GM19372 (cell line): ENCODE measurements at regions not wholly inside any gene's neighbourhood (a gene's known extent, or its start where the extent isn't known, plus 50 kb on each side); places are given as distances from the start of the nearest gene placed in this dataset.

Experiments used
- ATAC-seq: cut with Tn5 transposase; IDR thresholded peaks from one replicate; pipeline ENCODE4 v1.9.1; 2021; ENCODE audit warnings: mild to moderate bottlenecking, low read depth, moderate library complexity; ENCODE audit not compliant: unreplicated experiment

GRCh38 chr12:124403273-124403672, 108.4 kb downstream of the RFLNA start:
- no peak for ATAC-seq

- ATAC-seq = no peak
Measured at GRCh38 chr12:124402248-124403066, 107.6 kb downstream of the RFLNA start.

- no peak for ATAC-seq
Measured at GRCh38 chr12:124401704-124402221, 106.9 kb downstream of the RFLNA start.

GRCh38 chr12:124400124-124400523, 105.2 kb downstream of the RFLNA start:
- no peak for ATAC-seq

- no peak for ATAC-seq
Measured at GRCh38 chr12:124399622-124400021, 104.7 kb downstream of the RFLNA start.

GRCh38 chr12:124398578-124399227, 103.8 kb downstream of the RFLNA start:
- no peak for ATAC-seq

GRCh38 chr12:124397807-124398577, 103.1 kb downstream of the RFLNA start:
- no peak for ATAC-seq

GRCh38 chr12:124397399-124397679, 102.4 kb downstream of the RFLNA start:
- ATAC-seq = no peak

GRCh38 chr12:124396544-124397398, 101.9 kb downstream of the RFLNA start:
- ATAC-seq = no peak

- ATAC-seq = no peak
Measured at GRCh38 chr12:124395986-124396385, 101.1 kb downstream of the RFLNA start.

GRCh38 chr12:124395284-124395752, 100.4 kb downstream of the RFLNA start:
- no peak for ATAC-seq

GRCh38 chr12:124394462-124395128, 99.7 kb downstream of the RFLNA start:
- ATAC-seq = no peak

GRCh38 chr12:124393831-124394230, 98.9 kb downstream of the RFLNA start:
- no peak for ATAC-seq

GRCh38 chr12:124393414-124393790, 98.5 kb downstream of the RFLNA start:
- no peak for ATAC-seq

- no peak for ATAC-seq
Measured at GRCh38 chr12:124392667-124393413, 97.9 kb downstream of the RFLNA start.

- no peak for ATAC-seq
Measured at GRCh38 chr12:124392271-124392666, 97.4 kb downstream of the RFLNA start.

GRCh38 chr12:124391340-124392261, 96.7 kb downstream of the RFLNA start:
- peak; percentile 57 for ATAC-seq
